Neuronal stem cell (in vitro differentiated cells): ENCODE measurements at regions not wholly inside any gene's neighbourhood (a gene's known extent, or its start where the extent isn't known, plus 50 kb on each side); places are given as distances from the start of the nearest gene placed in this dataset.

Experiments used
- DNase-seq: peaks from one replicate; pipeline ENCODE4 v3.0.0-alpha.2; 2013; ENCODE audit warnings: low spot score
- H2AFZ ChIP-seq: one replicate; pipeline ENCODE4 v1.6.1; 2013; ENCODE audit warnings: mild to moderate bottlenecking, low read length, inconsistent platforms
- H2AK5ac ChIP-seq: 2 replicates; pipeline ENCODE4 v1.6.1; 2013; ENCODE audit warnings: low read depth, mild to moderate bottlenecking, inconsistent platforms, low read length, moderate library complexity, mixed read lengths
- H2BK120ac ChIP-seq: 2 replicates; pipeline ENCODE4 v1.6.1; 2013; ENCODE audit warnings: low read depth, mild to moderate bottlenecking, inconsistent platforms, low read length, moderate library complexity, mixed read lengths
- H2BK12ac ChIP-seq: one replicate; pipeline ENCODE4 v1.6.1; 2013; ENCODE audit warnings: low read length, inconsistent platforms
- H2BK15ac ChIP-seq: 2 replicates; pipeline ENCODE4 v1.6.1; 2013; ENCODE audit warnings: mild to moderate bottlenecking, low read length, inconsistent platforms, mixed read lengths
- H2BK5ac ChIP-seq: one replicate; pipeline ENCODE4 v1.6.1; 2013; ENCODE audit warnings: inconsistent platforms, mild to moderate bottlenecking, low read length, moderate library complexity
- H3K14ac ChIP-seq: one replicate; pipeline ENCODE4 v1.6.1; 2013; ENCODE audit warnings: low read length, inconsistent platforms
- H3K18ac ChIP-seq: 2 replicates; pipeline ENCODE4 v1.6.1; 2013; ENCODE audit warnings: low read length, inconsistent platforms
- H3K23ac ChIP-seq: 2 replicates; pipeline ENCODE4 v1.6.1; 2013; ENCODE audit warnings: low read depth, mild to moderate bottlenecking, mixed read lengths, low read length, inconsistent platforms; ENCODE audit not compliant: poor library complexity
- H3K27ac ChIP-seq: replicated peaks from 3 replicates; pipeline ENCODE4 v1.5.1; 2013; ENCODE audit warnings: low read length, inconsistent platforms
- H3K27me3 ChIP-seq, 3 experiments: 2 replicates each; pipeline ENCODE4 v1.6.1; 2013; ENCODE audit warnings: low read length in 3 of 3, mild to moderate bottlenecking in 2 of 3, inconsistent platforms in 1 of 3, low read depth in 1 of 3, mixed read lengths in 1 of 3, moderate library complexity in 1 of 3; ENCODE audit not compliant: control insufficient read depth in 3 of 3, insufficient read depth in 3 of 3
- H3K36me3 ChIP-seq, 2 donors: replicated peaks in 1 of 2; 2 replicates each; pipeline ENCODE4 v1.6.1; 2013; ENCODE audit warnings: low read length in 2 of 2; ENCODE audit not compliant: control insufficient read depth in 2 of 2, insufficient read depth in 2 of 2
- H3K4ac ChIP-seq: 2 replicates; pipeline ENCODE4 v1.6.1; 2013; ENCODE audit warnings: inconsistent platforms, mild to moderate bottlenecking, low read length, moderate library complexity
- H3K4me1 ChIP-seq, 2 donors: 1 replicate in 1 of 2; 2 replicates in 1 of 2; pipeline ENCODE4 v1.6.1; 2013; ENCODE audit warnings: low read length in 2 of 2, low read depth in 1 of 2; ENCODE audit not compliant: control insufficient read depth in 2 of 2, insufficient read depth in 1 of 2
- H3K4me2 ChIP-seq: one replicate; pipeline ENCODE4 v1.6.1; 2013; ENCODE audit warnings: mild to moderate bottlenecking, low read length, inconsistent platforms; ENCODE audit not compliant: insufficient read depth, poor library complexity, severe bottlenecking
- H3K4me3 ChIP-seq, 2 donors: 2 replicates each; pipeline ENCODE4 v1.5.1; 2013; ENCODE audit warnings: low read length in 2 of 2, mild to moderate bottlenecking in 2 of 2, inconsistent platforms in 1 of 2, moderate library complexity in 1 of 2
- H3K79me1 ChIP-seq: one replicate; pipeline ENCODE4 v1.6.1; 2013; ENCODE audit warnings: low read depth, mild to moderate bottlenecking, inconsistent platforms, low read length, moderate library complexity
- H3K9ac ChIP-seq: one replicate; pipeline ENCODE4 v1.6.1; 2013; ENCODE audit warnings: mild to moderate bottlenecking, low read depth, low read length, inconsistent platforms; ENCODE audit not compliant: poor library complexity
- H3K9me3 ChIP-seq, 2 donors: replicated peaks in 1 of 2; 2 replicates each; pipeline versions ENCODE3 to v1.6.1; 2013; ENCODE audit warnings: low read length in 2 of 2, mild to moderate bottlenecking in 2 of 2, inconsistent platforms in 1 of 2, low read depth in 1 of 2, mixed read lengths in 1 of 2, moderate library complexity in 1 of 2; ENCODE audit not compliant: control insufficient read depth in 2 of 2, insufficient read depth in 1 of 2
- H4K8ac ChIP-seq: one replicate; pipeline ENCODE4 v1.6.1; 2013; ENCODE audit warnings: low read depth, mild to moderate bottlenecking, inconsistent platforms, low read length, moderate library complexity
- H4K91ac ChIP-seq: one replicate; pipeline ENCODE4 v1.6.1; 2013; ENCODE audit warnings: low read length, low read depth, mild to moderate bottlenecking, inconsistent platforms; ENCODE audit not compliant: poor library complexity
- WGBS, 2 donors: extraction: QIAGEN DNeasy Blood & Tissue Kit; methylation state at CpG; one replicate each; pipeline ENCODE4 v1.1.7; 2013; ENCODE audit warnings: missing lambda C conversion rate in 2 of 2, mixed read lengths in 1 of 2; ENCODE audit not compliant: insufficient read length in 2 of 2, insufficient replicate concordance in 1 of 2; ENCODE audit errors: extremely low coverage in 2 of 2; 5-methylcytosine and 5-hydroxymethylcytosine counted together

DNA sequence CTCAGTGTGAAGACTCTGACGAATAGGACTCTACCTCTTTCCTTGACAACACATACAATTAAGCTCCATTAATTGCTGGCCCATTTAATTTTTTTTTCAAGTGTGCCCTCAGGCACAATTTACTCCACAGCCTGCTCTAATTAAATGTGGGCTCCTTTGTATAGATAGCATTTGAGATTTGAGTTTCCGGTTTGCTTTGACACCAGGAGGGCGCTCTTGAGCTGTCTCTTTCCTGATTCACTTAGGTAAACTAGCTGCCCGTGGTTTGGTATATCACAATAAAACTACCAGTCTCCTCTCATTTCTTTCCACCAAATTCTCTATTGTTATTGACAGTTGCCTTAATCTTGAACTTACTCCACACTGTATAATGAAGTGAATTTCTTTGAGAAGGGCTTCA, 666.0 kb downstream of the DSC3 start:
- WGBS, 2 donors = no CpG with 5 or more reads among the region's 4 CpGs
- Histone ChIP-seq H3K4me2 (no peak overlapping the region), H2AK5ac (no peak overlapping the region), H3K9me3 (no peaks in the 10 kb centered on the region), H2BK12ac (no peak overlapping the region), H2AFZ (no peak overlapping the region), H3K27me3 (no peaks in the 10 kb centered on the region), H3K79me1 (no peaks in the 10 kb centered on the region), H3K4ac (no peak overlapping the region), H3K14ac (no peak overlapping the region), H3K4me3 (no peak overlapping the region), H4K91ac (no peak overlapping the region), H2BK120ac (no peak overlapping the region), H2BK5ac (no peak overlapping the region), H3K9ac (no peak overlapping the region), H4K8ac (no peak overlapping the region), H3K27ac (no peak overlapping the region), H2BK15ac (no peak overlapping the region), H3K23ac (no peak overlapping the region), H3K36me3 (no peaks in the 10 kb centered on the region), H3K18ac (no peak overlapping the region), H3K4me1 (no peaks in the 10 kb centered on the region)
- DNase-seq = no peak

- no peak overlapping the region for H2BK120ac ChIP-seq
- no peak overlapping the region for H3K4me2 ChIP-seq
- no peak overlapping the region for H4K8ac ChIP-seq
- H2BK5ac ChIP-seq = peak overlapping the region; percentile 55
- no peak overlapping the region for H4K91ac ChIP-seq
- no peak overlapping the region for H3K4ac ChIP-seq
- no peaks in the 10 kb centered on the region for H3K4me1 ChIP-seq
- no peak overlapping the region for H3K9ac ChIP-seq
- no peak for DNase-seq
- H3K14ac ChIP-seq = peak overlapping the region; percentile 90
- peak overlapping the region; percentile 87 for H3K18ac ChIP-seq
- H3K27ac ChIP-seq = no peak overlapping the region
- no peaks in the 10 kb centered on the region for H3K79me1 ChIP-seq
- no CpG with 5 or more reads among the region's 11 CpGs for WGBS, 2 donors
- H2BK15ac ChIP-seq = no peak overlapping the region
- no peaks in the 10 kb centered on the region for H3K36me3 ChIP-seq
- no peaks in the 10 kb centered on the region for H3K9me3 ChIP-seq
- H2AFZ ChIP-seq = no peak overlapping the region
- no peak overlapping the region for H2AK5ac ChIP-seq
- H3K4me3 ChIP-seq = no peak overlapping the region
- H3K27me3 ChIP-seq = no peaks in the 10 kb centered on the region
- peak overlapping the region; percentile 73 for H2BK12ac ChIP-seq
- no peak overlapping the region for H3K23ac ChIP-seq
These were observed 680.5 kb downstream of the DSC3 start for GRCh38 chr18:30361864-30362540.

DNA sequence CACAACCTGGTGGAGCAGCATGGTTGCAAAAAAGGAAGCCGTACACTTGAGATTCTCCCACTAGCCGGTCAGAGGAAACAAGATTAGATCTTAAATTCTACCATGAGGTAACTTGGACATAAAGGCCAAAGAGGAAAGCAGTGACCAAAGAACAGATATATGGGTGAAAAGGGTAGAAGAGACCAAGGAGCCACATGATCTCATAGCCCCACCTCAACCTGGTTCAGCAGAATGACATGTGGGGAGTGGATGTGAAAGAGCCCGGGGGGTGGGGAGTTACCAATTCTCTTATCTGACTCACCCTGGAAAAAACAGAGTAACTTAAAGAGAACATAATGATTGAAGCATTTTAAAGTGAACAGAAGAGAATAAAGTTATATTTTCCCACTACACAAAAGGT, 683.0 kb downstream of the DSC3 start:
- Histone ChIP-seq H3K79me1 (no peaks in the 10 kb centered on the region), H4K91ac (no peak overlapping the region), H3K9ac (no peak overlapping the region), H3K23ac (no peak overlapping the region), H2BK15ac (no peak overlapping the region), H3K27ac (no peak overlapping the region), H4K8ac (no peak overlapping the region), H3K4me3 (no peak overlapping the region), H2BK5ac (no peak overlapping the region), H2BK12ac (no peak overlapping the region), H2BK120ac (no peak overlapping the region), H3K36me3 (no peaks in the 10 kb centered on the region), H2AK5ac (no peak overlapping the region), H3K4me2 (no peak overlapping the region), H3K14ac (no peak overlapping the region), H3K18ac (no peak overlapping the region), H3K9me3 (no peaks in the 10 kb centered on the region), H3K4ac (no peak overlapping the region), H3K4me1 (no peaks in the 10 kb centered on the region), H3K27me3 (no peaks in the 10 kb centered on the region), H2AFZ (no peak overlapping the region)
- DNase-seq = no peak
- no CpG with 5 or more reads among the region's 3 CpGs for WGBS, 2 donors

GRCh38 chr18:30358555-30358954, 684.0 kb downstream of the DSC3 start:
- no peaks in the 10 kb centered on the region for H3K79me1 ChIP-seq
- H2BK15ac ChIP-seq = no peak overlapping the region
- no peak overlapping the region for H3K18ac ChIP-seq
- H3K4ac ChIP-seq = no peak overlapping the region
- H2BK5ac ChIP-seq = no peak overlapping the region
- no peak overlapping the region for H4K91ac ChIP-seq
- no peaks in the 10 kb centered on the region for H3K27me3 ChIP-seq
- no peaks in the 10 kb centered on the region for H3K4me1 ChIP-seq
- H3K4me2 ChIP-seq = no peak overlapping the region
- no peak overlapping the region for H3K4me3 ChIP-seq
- no peak overlapping the region for H3K9ac ChIP-seq
- no peaks in the 10 kb centered on the region for H3K36me3 ChIP-seq
- no peak overlapping the region for H3K14ac ChIP-seq
- H3K9me3 ChIP-seq = no peaks in the 10 kb centered on the region
- no peak for DNase-seq
- H2BK120ac ChIP-seq = no peak overlapping the region
- no peak overlapping the region for H2BK12ac ChIP-seq
- no peak overlapping the region for H2AK5ac ChIP-seq
- H3K23ac ChIP-seq = no peak overlapping the region
- no peak overlapping the region for H2AFZ ChIP-seq
- H3K27ac ChIP-seq = no peak overlapping the region
- no peak overlapping the region for H4K8ac ChIP-seq
